ENCODE measurements at regions not wholly inside any gene's neighbourhood (a gene's known extent, or its start where the extent isn't known, plus 50 kb on each side); places are given as distances from the start of the nearest gene placed in this dataset.

- Histone ChIP-seq H3K4me1 (peaks cover 0 to 13% (median 8%) of the 10 kb centered on the region in 6 donors), H3K9me3 (no peaks in the 10 kb centered on the region), H3K27ac (no peak overlapping the region), H3K27me3 (replicated peaks in 1 of 7) (peaks cover 0 to 4% (median 0%) of the 10 kb centered on the region in 7 donors), H3K4me3 (no peak overlapping the region), H3K36me3 (no peaks in the 10 kb centered on the region)
- intact Hi-C loops (cut with DNase I; ENCODE audit: low total_unique reads), result no loop called here
- TF ChIP-seq POLR2A (IDR thresholded peaks at IDR 0.05), result no peak
- TF ChIP-seq POLR2AphosphoS5 (IDR thresholded peaks at IDR 0.05), result no peak
- no peak for TF ChIP-seq CTCF (IDR thresholded peaks at IDR 0.05 in 8 of 11, conservative IDR thresholded peaks at IDR 0.05 in 3 of 11)
- 53 to 86% (median 70%) methylated on average over 5 of the region's 5 CpGs for WGBS, 5 donors
- DNase-seq, result no peak
Observed at GRCh38 chr9:758146-758545, 83.4 kb upstream of the DMRT1 start.

GRCh38 chr9:759541-759940 is 82.0 kb upstream of the DMRT1 start:
- WGBS, 5 donors, result 86 to 91% (median 87%) methylated on average over 8 of the region's 8 CpGs
- Histone ChIP-seq H3K27me3 (replicated peaks in 1 of 7) (peaks cover 0 to 14% (median 0%) of the 10 kb centered on the region in 7 donors), H3K36me3 (no peaks in the 10 kb centered on the region), H3K9me3 (no peaks in the 10 kb centered on the region), H3K27ac (no peak overlapping the region), H3K4me3 (no peak overlapping the region), H3K4me1 (peaks cover 0 to 16% (median 12%) of the 10 kb centered on the region in 6 donors)
- DNase-seq, result no peak
- TF ChIP-seq CTCF (IDR thresholded peaks at IDR 0.05 in 8 of 11, conservative IDR thresholded peaks at IDR 0.05 in 3 of 11) (no peak), POLR2AphosphoS5 (IDR thresholded peaks at IDR 0.05) (no peak), POLR2A (IDR thresholded peaks at IDR 0.05) (no peak)
- intact Hi-C loops (cut with DNase I; ENCODE audit: low total_unique reads), result no loop called here

- intact Hi-C loops (cut with DNase I; ENCODE audit: low total_unique reads), result no loop called here
- Histone ChIP-seq H3K36me3 (no peaks in the 10 kb centered on the region), H3K4me1 (peaks cover 0 to 16% (median 12%) of the 10 kb centered on the region in 6 donors), H3K27ac (no peak overlapping the region), H3K9me3 (no peaks in the 10 kb centered on the region), H3K4me3 (no peak overlapping the region), H3K27me3 (replicated peaks in 1 of 7) (peaks cover 0 to 16% (median 0%) of the 10 kb centered on the region in 7 donors)
- no peak for TF ChIP-seq CTCF (IDR thresholded peaks at IDR 0.05 in 8 of 11, conservative IDR thresholded peaks at IDR 0.05 in 3 of 11)
- no peak for TF ChIP-seq POLR2AphosphoS5 (IDR thresholded peaks at IDR 0.05)
- no peak for TF ChIP-seq POLR2A (IDR thresholded peaks at IDR 0.05)
- 88 to 93% (median 91%) methylated on average over 10 of the region's 10 CpGs for WGBS, 5 donors
- DNase-seq, result no peak
Observed at GRCh38 chr9:759983-760736, 81.3 kb upstream of the DMRT1 start.

GRCh38 chr9:761176-761792 is 80.2 kb upstream of the DMRT1 start:
- Histone ChIP-seq H3K4me1 (peaks cover 0 to 9% (median 2%) of the 10 kb centered on the region in 6 donors), H3K27me3 (replicated peaks in 1 of 7) (peaks cover 0 to 17% (median 0%) of the 10 kb centered on the region in 7 donors), H3K36me3 (no peaks in the 10 kb centered on the region), H3K27ac (no peak overlapping the region), H3K4me3 (no peak overlapping the region), H3K9me3 (no peaks in the 10 kb centered on the region)
- no peak for TF ChIP-seq CTCF (IDR thresholded peaks at IDR 0.05 in 8 of 11, conservative IDR thresholded peaks at IDR 0.05 in 3 of 11)
- TF ChIP-seq POLR2A (IDR thresholded peaks at IDR 0.05), result no peak
- TF ChIP-seq POLR2AphosphoS5 (IDR thresholded peaks at IDR 0.05), result no peak
- intact Hi-C loops (cut with DNase I; ENCODE audit: low total_unique reads), result no loop called here
- DNase-seq, result no peak
- WGBS, 5 donors, result 81 to 90% (median 87%) methylated on average over 7 of the region's 7 CpGs
